ENCODE measurements at regions not wholly inside any gene's neighbourhood (a gene's known extent, or its start where the extent isn't known, plus 50 kb on each side); places are given as distances from the start of the nearest gene placed in this dataset.

- TF ChIP-seq EP300 (IDR thresholded peaks at IDR 0.05) (no peak), POLR2A (IDR thresholded peaks at IDR 0.05) (no peak)
- TF ChIP-seq, protein P1, sequence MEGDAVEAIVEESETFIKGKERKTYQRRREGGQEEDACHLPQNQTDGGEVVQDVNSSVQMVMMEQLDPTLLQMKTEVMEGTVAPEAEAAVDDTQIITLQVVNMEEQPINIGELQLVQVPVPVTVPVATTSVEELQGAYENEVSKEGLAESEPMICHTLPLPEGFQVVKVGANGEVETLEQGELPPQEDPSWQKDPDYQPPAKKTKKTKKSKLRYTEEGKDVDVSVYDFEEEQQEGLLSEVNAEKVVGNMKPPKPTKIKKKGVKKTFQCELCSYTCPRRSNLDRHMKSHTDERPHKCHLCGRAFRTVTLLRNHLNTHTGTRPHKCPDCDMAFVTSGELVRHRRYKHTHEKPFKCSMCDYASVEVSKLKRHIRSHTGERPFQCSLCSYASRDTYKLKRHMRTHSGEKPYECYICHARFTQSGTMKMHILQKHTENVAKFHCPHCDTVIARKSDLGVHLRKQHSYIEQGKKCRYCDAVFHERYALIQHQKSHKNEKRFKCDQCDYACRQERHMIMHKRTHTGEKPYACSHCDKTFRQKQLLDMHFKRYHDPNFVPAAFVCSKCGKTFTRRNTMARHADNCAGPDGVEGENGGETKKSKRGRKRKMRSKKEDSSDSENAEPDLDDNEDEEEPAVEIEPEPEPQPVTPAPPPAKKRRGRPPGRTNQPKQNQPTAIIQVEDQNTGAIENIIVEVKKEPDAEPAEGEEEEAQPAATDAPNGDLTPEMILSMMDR (IDR thresholded peaks at IDR 0.05) = no peak
Observed at GRCh38 chr6:14313248-14313647, 195.7 kb downstream of the CD83 start.

Data from sigmoid colon (tissue), 4 donors.